ENCODE measurements at regions not wholly inside any gene's neighbourhood (a gene's known extent, or its start where the extent isn't known, plus 50 kb on each side); places are given as distances from the start of the nearest gene placed in this dataset.
"Not testable (repeated sequence)": the region's sequence is repeated elsewhere in the genome, so short reads cannot be mapped to it uniquely, and the experiment has no call there.

DNA sequence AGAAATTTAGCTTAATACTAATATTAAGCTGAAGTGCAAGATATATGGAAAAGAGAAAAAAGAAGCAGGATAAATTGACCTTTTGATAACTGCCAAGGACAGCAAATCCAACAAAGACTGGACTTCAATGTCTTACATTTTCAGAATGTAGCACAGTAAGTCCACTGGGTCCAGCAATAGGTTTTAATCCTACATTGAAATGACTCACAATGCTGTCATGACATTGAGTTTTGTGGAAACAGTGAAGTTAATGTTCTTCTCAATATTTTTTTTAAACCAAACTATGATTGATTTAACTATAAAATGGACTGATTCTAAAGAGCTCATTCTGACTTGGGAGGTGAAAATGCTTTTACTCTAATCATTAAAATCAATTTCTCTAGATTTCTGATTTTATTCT lies 166.6 kb upstream of the ZNF717 start:
- FAIRE-seq (no peak), DNase-seq (ENCODE audit: insufficient read length) (no peak)
- TF ChIP-seq TAF1 (IDR thresholded peaks at IDR 0.05; ENCODE audit: borderline replicate concordance, low read depth, low read length) = no peak
- no peak for TF ChIP-seq POLR2A (IDR thresholded peaks at IDR 0.05; ENCODE audit: low read depth, low read length)
- TF ChIP-seq POLR2AphosphoS5 (IDR thresholded peaks at IDR 0.05; ENCODE audit: low read depth, low read length) = no peak

DNA sequence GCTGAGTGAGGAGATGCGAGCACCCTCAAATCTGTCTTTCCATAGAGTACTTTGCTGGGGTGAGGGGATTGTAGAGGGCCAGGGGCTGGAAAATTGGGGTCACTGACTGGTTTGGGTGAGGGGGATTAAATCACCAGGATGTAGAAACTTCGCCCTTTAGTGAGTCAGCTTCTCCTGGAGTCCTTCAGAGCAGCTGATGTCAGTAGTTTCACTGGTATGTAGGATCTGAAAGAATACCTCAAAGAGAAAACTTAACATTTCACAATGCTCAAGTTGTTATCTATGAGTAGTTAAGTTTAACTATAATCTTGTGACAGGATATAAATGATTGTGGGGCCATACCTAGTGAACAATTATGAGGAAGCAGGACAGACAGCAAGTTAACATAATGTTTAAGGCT lies 174.7 kb upstream of the ZNF717 start:
- DNase-seq (ENCODE audit: insufficient read length); FAIRE-seq: not testable (repeated sequence)

DNA sequence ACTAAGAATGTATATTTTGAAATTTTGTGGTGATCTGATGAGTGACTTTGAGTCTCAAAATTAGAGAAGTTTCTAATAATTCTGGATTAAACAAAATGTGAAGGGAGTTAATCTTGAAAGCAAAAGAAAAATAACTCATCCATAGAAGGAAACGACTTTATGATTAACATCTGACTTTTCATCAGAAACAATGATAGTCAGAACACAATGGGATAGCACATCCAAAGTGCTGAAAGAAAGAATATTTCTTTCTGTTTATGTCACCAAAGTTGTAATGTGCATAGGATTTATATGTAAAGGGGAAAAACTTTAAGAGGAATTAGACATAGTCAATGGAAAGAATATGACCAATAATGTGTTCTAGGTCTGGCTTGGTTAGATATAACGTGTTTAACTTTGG lies 176.7 kb upstream of the ZNF717 start:
- FAIRE-seq = peak; percentile 14
- not testable (repeated sequence) for DNase-seq (ENCODE audit: insufficient read length)

DNA sequence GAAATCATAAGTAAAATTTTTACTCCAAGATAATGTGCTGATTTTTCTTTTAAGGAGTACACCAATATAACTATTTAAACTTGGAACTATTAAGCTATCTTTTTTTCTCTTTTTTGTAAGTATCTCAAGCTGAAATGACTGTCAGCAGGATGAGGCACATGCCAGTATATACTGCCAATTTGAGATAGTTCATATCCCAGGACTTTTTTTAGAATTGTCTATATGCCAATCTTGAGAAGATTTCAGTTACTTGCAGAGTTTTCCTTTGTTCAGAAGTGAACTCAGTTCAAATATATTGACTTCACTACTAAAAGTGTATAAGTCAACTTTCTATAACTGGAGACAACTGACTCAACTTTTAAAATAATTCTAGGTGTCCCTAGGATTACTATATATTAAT lies 181.7 kb upstream of the ZNF717 start:
- no peak for FAIRE-seq
- TF ChIP-seq POLR2AphosphoS5 (IDR thresholded peaks at IDR 0.05; ENCODE audit: low read depth, low read length) (no peak), TAF1 (IDR thresholded peaks at IDR 0.05; ENCODE audit: borderline replicate concordance, low read depth, low read length) (no peak), POLR2A (IDR thresholded peaks at IDR 0.05; ENCODE audit: low read depth, low read length) (no peak)

DNA sequence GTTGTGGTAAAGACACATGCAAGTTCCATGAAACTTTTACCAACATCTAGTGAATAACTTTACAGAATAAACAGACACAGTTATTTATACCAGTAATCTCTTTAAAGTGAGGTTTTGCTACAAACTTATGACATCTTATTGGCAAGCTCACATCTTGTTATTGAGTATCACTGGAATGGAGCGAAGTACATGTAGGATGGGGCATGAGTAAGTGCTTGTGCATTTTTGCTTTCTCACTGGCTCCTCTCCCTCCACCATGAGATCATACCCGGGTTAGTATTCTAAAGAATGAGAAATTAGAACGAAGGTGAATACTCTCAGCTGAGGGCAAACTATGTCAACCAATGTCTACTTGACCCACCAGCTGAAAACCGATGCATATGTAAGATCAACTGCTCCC lies 193.3 kb upstream of the ZNF717 start:
- FAIRE-seq (no peak), DNase-seq (ENCODE audit: insufficient read length) (no peak)
- TF ChIP-seq POLR2A (IDR thresholded peaks at IDR 0.05; ENCODE audit: low read depth, low read length) (no peak), POLR2AphosphoS5 (IDR thresholded peaks at IDR 0.05; ENCODE audit: low read depth, low read length) (no peak), TAF1 (IDR thresholded peaks at IDR 0.05; ENCODE audit: borderline replicate concordance, low read depth, low read length) (no peak)

More for the DNA sequence above, 181.7 kb upstream of the ZNF717 start:
- no peak for DNase-seq (ENCODE audit: insufficient read length)

DNA sequence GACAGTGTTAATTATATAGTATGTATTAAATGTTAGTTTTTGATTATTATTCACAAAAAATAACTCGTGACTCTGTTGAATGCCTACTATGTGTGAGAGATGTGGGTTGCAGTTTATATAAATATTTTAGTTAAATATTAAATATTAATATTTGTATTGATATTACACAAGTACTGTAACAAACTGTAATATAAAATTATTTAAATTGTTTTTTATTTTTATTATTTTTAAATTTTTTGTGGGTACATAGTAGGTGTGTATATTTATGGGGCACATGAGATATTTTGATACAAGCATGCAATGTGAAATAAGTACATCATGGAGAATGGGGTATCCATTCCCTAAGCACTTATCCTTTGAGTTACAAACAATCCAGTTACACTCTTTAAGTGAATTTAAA lies 196.1 kb upstream of the ZNF717 start:
- TF ChIP-seq POLR2A (IDR thresholded peaks at IDR 0.05; ENCODE audit: low read depth, low read length) (no peak), POLR2AphosphoS5 (IDR thresholded peaks at IDR 0.05; ENCODE audit: low read depth, low read length) (no peak), TAF1 (IDR thresholded peaks at IDR 0.05; ENCODE audit: borderline replicate concordance, low read depth, low read length) (no peak)
- no peak for FAIRE-seq
- no peak for DNase-seq (ENCODE audit: insufficient read length)

DNA sequence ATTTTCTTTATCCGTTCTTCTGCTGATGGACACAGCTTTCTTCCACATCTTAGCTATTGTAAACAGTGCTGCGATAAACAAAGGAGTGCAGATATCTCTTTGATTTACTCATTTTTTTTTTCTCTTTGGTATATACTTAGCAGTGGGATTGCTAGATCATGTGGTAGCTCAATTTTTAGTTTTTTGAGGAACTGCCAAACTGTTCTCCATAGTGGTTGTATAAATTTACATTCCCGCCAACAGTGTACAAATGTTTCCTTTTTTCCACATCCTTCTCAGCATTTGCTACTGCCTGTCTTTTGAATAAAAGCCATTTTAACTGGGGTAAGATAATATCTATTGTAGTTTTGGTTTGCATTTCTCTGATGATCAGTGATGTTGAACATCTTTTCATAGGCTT lies 196.8 kb upstream of the ZNF717 start:
- no peak for TF ChIP-seq POLR2A (IDR thresholded peaks at IDR 0.05; ENCODE audit: low read depth, low read length)
- no peak for TF ChIP-seq POLR2AphosphoS5 (IDR thresholded peaks at IDR 0.05; ENCODE audit: low read depth, low read length)
- no peak for TF ChIP-seq TAF1 (IDR thresholded peaks at IDR 0.05; ENCODE audit: borderline replicate concordance, low read depth, low read length)
- no peak for FAIRE-seq
- no peak for DNase-seq (ENCODE audit: insufficient read length)

DNA sequence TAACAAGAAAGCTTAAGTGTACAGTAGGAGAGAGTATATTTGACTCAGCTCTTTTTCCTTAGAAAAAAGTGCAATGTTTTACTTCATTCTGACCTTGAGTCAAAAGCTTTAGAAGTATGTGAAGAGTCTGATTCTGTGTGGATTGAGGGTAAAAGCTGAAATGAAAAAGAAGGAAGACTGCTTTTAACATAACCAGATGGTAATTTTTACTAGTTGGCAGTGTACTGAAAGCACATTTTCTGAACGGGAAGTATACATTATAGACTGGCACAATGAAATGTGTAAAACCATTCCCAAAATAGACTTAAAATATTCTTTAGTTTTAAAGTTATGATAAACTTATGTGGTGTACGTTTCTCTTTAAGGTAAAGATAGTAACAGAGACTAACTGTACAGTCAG lies 197.8 kb upstream of the ZNF717 start:
- TF ChIP-seq POLR2AphosphoS5 (IDR thresholded peaks at IDR 0.05; ENCODE audit: low read depth, low read length) (no peak), TAF1 (IDR thresholded peaks at IDR 0.05; ENCODE audit: borderline replicate concordance, low read depth, low read length) (no peak), POLR2A (IDR thresholded peaks at IDR 0.05; ENCODE audit: low read depth, low read length) (no peak)
- no peak for DNase-seq (ENCODE audit: insufficient read length)
- no peak for FAIRE-seq

DNA sequence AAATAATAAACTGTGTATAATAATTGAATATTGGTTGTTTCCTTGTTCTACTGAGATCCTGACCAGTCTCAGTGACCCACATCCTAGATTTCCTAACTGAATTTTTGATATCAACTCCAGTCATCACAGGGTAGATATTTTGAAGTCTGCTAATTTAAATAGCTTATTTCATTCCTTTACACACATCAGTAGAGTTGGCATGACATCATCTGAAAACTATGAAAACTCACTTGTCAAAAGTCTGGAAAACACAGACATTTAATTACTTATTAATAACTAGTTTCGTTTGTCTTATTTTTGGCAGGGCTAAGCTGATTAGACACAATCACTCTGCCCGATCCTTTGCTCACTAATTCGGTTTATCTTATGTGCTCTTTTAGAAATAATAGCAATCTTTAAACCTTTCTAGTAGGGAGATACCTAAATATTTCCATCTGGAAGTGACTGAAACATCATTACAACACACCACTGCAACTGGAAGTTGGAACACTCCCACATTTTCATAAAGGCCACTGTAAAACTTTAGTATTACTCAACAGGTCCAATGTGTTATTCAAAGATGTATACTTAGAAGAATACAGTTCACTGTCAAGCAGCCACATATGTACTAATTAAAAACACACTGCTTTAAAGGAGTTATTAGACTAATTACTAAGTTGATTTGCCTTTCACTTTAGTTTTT lies 198.4 kb upstream of the ZNF717 start:
- no peak for FAIRE-seq
- no peak for DNase-seq (ENCODE audit: insufficient read length)
- TF ChIP-seq POLR2AphosphoS5 (IDR thresholded peaks at IDR 0.05; ENCODE audit: low read depth, low read length) (no peak), POLR2A (IDR thresholded peaks at IDR 0.05; ENCODE audit: low read depth, low read length) (no peak), TAF1 (IDR thresholded peaks at IDR 0.05; ENCODE audit: borderline replicate concordance, low read depth, low read length) (no peak)

DNA sequence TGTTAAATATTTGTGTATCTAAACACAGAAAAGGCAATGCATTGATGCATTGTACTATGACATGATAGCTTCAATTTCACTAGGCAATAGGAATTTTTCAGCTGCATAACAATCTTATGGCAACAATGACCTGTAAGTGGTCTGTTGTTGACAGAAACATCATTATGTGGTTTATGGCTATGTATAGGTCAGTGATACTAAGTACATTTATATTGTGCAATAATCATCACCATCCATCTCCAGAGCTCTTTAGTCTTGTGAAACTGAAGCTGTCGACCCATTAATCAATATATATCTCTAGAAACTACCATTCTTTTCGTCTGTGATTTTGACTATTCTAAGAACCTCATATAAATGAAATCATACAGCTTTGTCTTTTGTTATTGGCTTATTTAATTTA lies 200.1 kb upstream of the ZNF717 start:
- TF ChIP-seq POLR2A (IDR thresholded peaks at IDR 0.05; ENCODE audit: low read depth, low read length) (no peak), TAF1 (IDR thresholded peaks at IDR 0.05; ENCODE audit: borderline replicate concordance, low read depth, low read length) (no peak), POLR2AphosphoS5 (IDR thresholded peaks at IDR 0.05; ENCODE audit: low read depth, low read length) (no peak)
- DNase-seq (ENCODE audit: insufficient read length) (no peak), FAIRE-seq (no peak)

DNA sequence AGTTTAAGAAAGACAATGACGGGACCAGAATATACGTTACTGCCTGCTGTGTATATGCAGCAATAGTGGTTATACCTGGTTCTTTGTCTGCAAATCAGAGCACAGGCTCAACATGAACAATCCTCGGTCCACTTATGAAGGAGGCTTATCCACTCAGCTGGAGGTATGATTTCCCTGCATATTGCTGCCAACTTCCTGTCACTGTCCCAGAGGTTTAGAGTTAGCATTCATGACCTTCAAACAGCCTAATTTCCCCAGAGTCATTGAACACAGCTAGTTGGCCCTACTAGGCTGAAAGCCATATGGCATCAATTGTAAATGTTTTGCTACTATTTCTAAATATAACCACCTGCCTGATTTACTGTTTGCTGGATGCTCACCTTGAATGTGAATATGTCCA lies 224.9 kb upstream of the ZNF717 start:
- no peak for TF ChIP-seq TAF1 (IDR thresholded peaks at IDR 0.05; ENCODE audit: borderline replicate concordance, low read depth, low read length)
- no peak for TF ChIP-seq POLR2A (IDR thresholded peaks at IDR 0.05; ENCODE audit: low read depth, low read length)
- no peak for DNase-seq (ENCODE audit: insufficient read length)
- FAIRE-seq = no peak

DNA sequence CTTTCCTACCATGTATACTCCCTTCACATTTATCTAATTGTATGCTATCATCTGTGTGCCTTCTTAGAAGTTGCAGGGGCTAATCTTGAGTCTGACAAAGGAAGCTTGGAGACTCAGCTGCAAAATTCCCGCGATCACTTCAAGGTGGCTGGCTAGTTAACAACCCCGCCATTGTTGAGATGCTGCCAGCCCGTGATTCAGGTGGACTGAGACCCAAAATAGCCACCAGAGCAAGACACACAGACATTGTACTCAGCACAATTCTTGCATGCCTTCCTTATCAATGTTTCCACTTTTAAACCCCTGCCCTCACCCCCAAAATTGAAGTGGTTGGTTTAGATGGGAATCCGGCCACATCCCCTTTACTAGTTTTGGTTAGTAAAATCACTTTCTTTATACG lies 225.8 kb upstream of the ZNF717 start:
- no peak for FAIRE-seq

DNA sequence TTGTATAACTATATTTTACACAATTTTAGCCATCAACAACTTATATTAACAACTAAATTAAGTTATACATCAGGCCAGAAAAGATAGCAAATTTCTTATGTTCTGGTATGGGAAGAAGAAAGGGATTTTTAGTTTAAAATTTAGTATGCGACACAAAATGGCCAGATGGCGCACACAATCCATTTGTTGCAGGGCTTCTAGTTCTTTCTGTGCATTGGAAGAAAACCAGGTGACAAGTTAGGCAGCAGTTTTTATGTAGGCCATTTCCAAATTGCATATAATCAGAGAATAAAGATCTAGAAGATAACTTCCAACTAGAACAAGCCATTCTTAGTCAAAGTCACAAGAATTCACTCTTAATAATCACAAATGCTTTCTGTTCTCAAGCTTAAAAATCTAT lies 230.1 kb upstream of the ZNF717 start:
- FAIRE-seq (no peak), DNase-seq (ENCODE audit: insufficient read length) (no peak)
- TF ChIP-seq TAF1 (IDR thresholded peaks at IDR 0.05; ENCODE audit: borderline replicate concordance, low read depth, low read length) (no peak), POLR2A (IDR thresholded peaks at IDR 0.05; ENCODE audit: low read depth, low read length) (no peak), POLR2AphosphoS5 (IDR thresholded peaks at IDR 0.05; ENCODE audit: low read depth, low read length) (no peak)

More for the DNA sequence above, 225.8 kb upstream of the ZNF717 start:
- TF ChIP-seq POLR2AphosphoS5 (IDR thresholded peaks at IDR 0.05; ENCODE audit: low read depth, low read length) (no peak), POLR2A (IDR thresholded peaks at IDR 0.05; ENCODE audit: low read depth, low read length) (no peak), TAF1 (IDR thresholded peaks at IDR 0.05; ENCODE audit: borderline replicate concordance, low read depth, low read length) (no peak)
- no peak for DNase-seq (ENCODE audit: insufficient read length)

Measured in GM12892 (cell line).